SU-DHL-6 (cell line): ENCODE measurements at regions not wholly inside any gene's neighbourhood (a gene's known extent, or its start where the extent isn't known, plus 50 kb on each side); places are given as distances from the start of the nearest gene placed in this dataset.

Source experiments
- H2AFZ ChIP-seq: fragments of 200-600 bp; sonication (generic); 2 replicates; pipeline ENCODE4 v1.6.1; 2014; ENCODE audit warnings: low read depth, mild to moderate bottlenecking, moderate library complexity, mixed read lengths, antibody characterized with exemption, low read length; ENCODE audit not compliant: severe bottlenecking
- H3F3A ChIP-seq: fragments of 200-600 bp; shearing (Covaris generic); 2 replicates; pipeline ENCODE4 v1.6.0; 2016; ENCODE audit warnings: antibody characterized with exemption, mild to moderate bottlenecking; ENCODE audit not compliant: insufficient read depth
- H3K27ac ChIP-seq: fragments of 200-600 bp; sonication (generic); 2 replicates; pipeline ENCODE4 v1.5.1; 2016; ENCODE audit warnings: low read depth, mild to moderate bottlenecking, low read length, moderate library complexity, mixed read lengths
- H3K27me3 ChIP-seq: fragments of 200-600 bp; sonication (generic), shearing (Covaris generic); 2 replicates; pipeline ENCODE4 v1.6.0; 2014; ENCODE audit warnings: mild to moderate bottlenecking, low read length
- H3K36me3 ChIP-seq: fragments of 200-600 bp; sonication (generic); 2 replicates; pipeline ENCODE4 v1.6.1; 2014; ENCODE audit warnings: mild to moderate bottlenecking, low read length, mixed read lengths
- H3K4me2 ChIP-seq: fragments of 300-600, 200-600 bp; shearing (Covaris generic), sonication (generic); 2 replicates; pipeline ENCODE4 v1.6.0; 2014; ENCODE audit warnings: low read length, low read depth, mild to moderate bottlenecking; ENCODE audit not compliant: poor library complexity, severe bottlenecking
- H3K4me3 ChIP-seq: fragments of 200-600 bp; sonication (generic); 2 replicates; pipeline ENCODE4 v1.5.1; 2014; ENCODE audit warnings: antibody characterized with exemption, low read length, mild to moderate bottlenecking, mixed read lengths; ENCODE audit not compliant: insufficient read depth, poor library complexity, severe bottlenecking
- H3K79me2 ChIP-seq: fragments of 200-600 bp; sonication (generic); 2 replicates; pipeline ENCODE4 v1.6.1; 2014; ENCODE audit warnings: mild to moderate bottlenecking, low read length, moderate library complexity; ENCODE audit not compliant: insufficient read depth
- H3K9ac ChIP-seq: fragments of 200-600 bp; sonication (generic); 2 replicates; pipeline ENCODE4 v1.7.0; 2014; ENCODE audit warnings: mild to moderate bottlenecking, low read length
- H3K9me2 ChIP-seq: fragments of 200-600 bp; sonication (generic); replicated peaks from 2 replicates; pipeline ENCODE4 v1.6.1; 2014; ENCODE audit warnings: low read length; ENCODE audit not compliant: insufficient read depth
- H3K9me3 ChIP-seq: fragments of 200-600 bp; sonication (generic); 2 replicates; pipeline ENCODE4 v1.6.1; 2014; ENCODE audit warnings: low read length, mixed read lengths; ENCODE audit not compliant: insufficient read depth
- H4K20me1 ChIP-seq: fragments of 200-600 bp; sonication (generic); 2 replicates; pipeline ENCODE4 v1.6.1; 2014; ENCODE audit warnings: low read depth, mild to moderate bottlenecking, antibody characterized with exemption, low read length, moderate library complexity, mixed read lengths
- CTCF ChIP-seq: fragments of 200-600 bp; sonication (generic); IDR thresholded peaks from one replicate; pipeline ENCODE4 v1.5.1; 2017; ENCODE audit warnings: antibody characterized with exemption, mild to moderate bottlenecking, low read length, moderate library complexity; ENCODE audit not compliant: insufficient read depth, poor library complexity, severe bottlenecking
- EZH2phosphoT487 ChIP-seq: fragments of 200-600 bp; sonication (generic), shearing (Covaris generic); conservative IDR thresholded peaks from 2 replicates; pipeline ENCODE4 v1.6.1; 2018; ENCODE audit warnings: mild to moderate bottlenecking, antibody characterized with exemption, low read length, moderate library complexity, mixed read lengths

GRCh38 chr5:72600391-72600981, 93.3 kb upstream of the ZNF366 start:
- H3K4me3 ChIP-seq, result no peak overlapping the region
- no peak overlapping the region for H3K27ac ChIP-seq

DNA sequence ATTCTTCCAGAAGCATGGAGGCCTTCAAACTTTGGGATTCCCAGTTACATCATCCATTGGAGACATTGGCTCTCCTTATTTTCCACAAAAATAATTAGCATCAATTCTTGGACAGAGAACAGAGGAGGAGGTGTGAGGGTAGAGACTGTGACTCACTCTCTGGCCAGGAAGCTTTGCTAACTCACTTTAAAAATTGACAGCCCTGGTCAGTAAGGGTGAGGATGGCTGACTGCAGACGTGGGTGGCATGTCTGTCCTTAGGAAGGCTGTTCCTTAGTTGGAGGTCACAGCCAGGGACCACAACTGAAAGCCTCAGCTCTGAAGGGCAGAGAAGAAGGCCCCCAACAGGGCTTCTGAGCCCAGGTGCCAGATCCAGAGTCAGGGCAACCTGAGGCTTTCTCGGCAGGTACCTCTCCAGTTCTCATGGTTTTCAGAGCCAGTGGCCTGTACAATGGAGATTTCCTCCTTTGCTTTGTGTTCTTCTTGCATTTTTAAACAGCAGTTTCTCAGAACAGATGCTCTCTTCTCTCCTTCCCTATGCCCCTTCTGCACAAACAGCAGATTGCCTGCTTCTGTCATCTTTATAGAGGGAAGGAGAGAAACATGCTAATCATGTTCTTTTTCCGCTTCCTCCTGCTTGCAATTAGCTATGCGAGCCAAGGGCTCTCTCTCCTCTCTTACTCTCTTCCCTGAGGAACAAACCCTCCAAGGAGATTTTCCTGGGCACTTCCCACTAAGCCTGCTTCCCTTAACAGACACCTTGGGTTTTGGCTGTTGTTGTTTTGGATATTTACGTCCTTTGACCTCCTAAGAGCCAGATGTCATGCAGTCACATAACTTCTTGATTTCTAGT, 92.5 kb upstream of the ZNF366 start:
- H3K9ac ChIP-seq, result no peak overlapping the region
- H3K9me2 ChIP-seq, result no peaks in the 10 kb centered on the region
- no peak overlapping the region for H3K4me2 ChIP-seq
- TF ChIP-seq EZH2phosphoT487, result no peak
- TF ChIP-seq CTCF, result no peak
- no peaks in the 10 kb centered on the region for H3K79me2 ChIP-seq
- H3F3A ChIP-seq, result no peaks in the 10 kb centered on the region
- H4K20me1 ChIP-seq, result no peaks in the 10 kb centered on the region
- no peaks in the 10 kb centered on the region for H3K9me3 ChIP-seq
- H3K36me3 ChIP-seq, result no peaks in the 10 kb centered on the region
- no peak overlapping the region for H2AFZ ChIP-seq
- H3K27ac ChIP-seq, result no peak overlapping the region
- H3K4me3 ChIP-seq, result no peak overlapping the region
- no peaks in the 10 kb centered on the region for H3K27me3 ChIP-seq

More at GRCh38 chr5:72600391-72600981, 93.3 kb upstream of the ZNF366 start:
- H3K9ac ChIP-seq, result no peak overlapping the region
- no peaks in the 10 kb centered on the region for H4K20me1 ChIP-seq
- no peaks in the 10 kb centered on the region for H3F3A ChIP-seq
- no peaks in the 10 kb centered on the region for H3K36me3 ChIP-seq
- TF ChIP-seq EZH2phosphoT487 (no peak), CTCF (no peak)
- H2AFZ ChIP-seq, result no peak overlapping the region
- H3K4me2 ChIP-seq, result no peak overlapping the region
- no peaks in the 10 kb centered on the region for H3K27me3 ChIP-seq
- no peaks in the 10 kb centered on the region for H3K79me2 ChIP-seq
- H3K9me2 ChIP-seq, result no peaks in the 10 kb centered on the region
- no peaks in the 10 kb centered on the region for H3K9me3 ChIP-seq

GRCh38 chr5:72599065-72599433, 91.8 kb upstream of the ZNF366 start:
- H3K9ac ChIP-seq, result no peak overlapping the region
- no peaks in the 10 kb centered on the region for H3K27me3 ChIP-seq
- no peaks in the 10 kb centered on the region for H3K9me2 ChIP-seq
- no peak overlapping the region for H3K27ac ChIP-seq
- no peak overlapping the region for H3K4me3 ChIP-seq
- no peaks in the 10 kb centered on the region for H3K9me3 ChIP-seq
- no peak overlapping the region for H3K4me2 ChIP-seq
- H2AFZ ChIP-seq, result no peak overlapping the region
- TF ChIP-seq EZH2phosphoT487 (no peak), CTCF (no peak)
- H3K79me2 ChIP-seq, result no peaks in the 10 kb centered on the region
- H3K36me3 ChIP-seq, result no peaks in the 10 kb centered on the region
- H3F3A ChIP-seq, result no peaks in the 10 kb centered on the region
- H4K20me1 ChIP-seq, result no peaks in the 10 kb centered on the region
